Tibial artery (tissue), 4 donors: ENCODE measurements at regions not wholly inside any gene's neighbourhood (a gene's known extent, or its start where the extent isn't known, plus 50 kb on each side); places are given as distances from the start of the nearest gene placed in this dataset.
A peak's percentile ranks its signal among the peaks of the same experiment; 100 is the strongest.

ENCODE experiments used
- DNase-seq, 2 donors: peaks; one replicate each; pipeline ENCODE4 v3.0.0-alpha.2; 2019
- H3K27ac ChIP-seq, 2 donors: fragments of 200-600 bp; sonication (generic) in 1 of 2; 1 replicate in 1 of 2; 2 replicates in 1 of 2; pipeline ENCODE4 v1.5.1; 2018 to 2019; ENCODE audit warnings: mild to moderate bottlenecking in 1 of 2
- H3K27me3 ChIP-seq, 2 donors: fragments of 200-600 bp; sonication (generic) in 1 of 2; one replicate each; pipeline versions ENCODE4 v1.5.1 to v1.6.0; 2016 to 2019
- H3K36me3 ChIP-seq, 3 donors: fragments of 200-600 bp; sonication (generic) in 2 of 3; one replicate each; pipeline ENCODE4 v1.5.1; 2016 to 2019; ENCODE audit warnings: mild to moderate bottlenecking in 2 of 3
- H3K4me1 ChIP-seq, 4 donors: fragments of 200-600 bp; sonication (generic) in 2 of 4; 1 replicate in 3 of 4; 2 replicates in 1 of 4; pipeline ENCODE4 v1.5.1; 2016 to 2019
- H3K4me3 ChIP-seq, 2 donors: fragments of 200-600 bp; sonication (generic) in 1 of 2; 1 replicate in 1 of 2; 2 replicates in 1 of 2; pipeline ENCODE4 v1.5.1; 2018 to 2019; ENCODE audit warnings: mild to moderate bottlenecking in 2 of 2
- H3K9me3 ChIP-seq, 3 donors: fragments of 200-600 bp; sonication (generic) in 1 of 3; one replicate each; pipeline ENCODE4 v1.5.1; 2016 to 2019
- CTCF ChIP-seq, 2 experiments: fragments of 200-600 bp in 1 of 2; fragments of 450-650 bp in 1 of 2; IDR thresholded peaks; one replicate each; pipeline ENCODE4 v1.5.1; 2017 to 2019; ENCODE audit warnings: antibody characterized with exemption in 2 of 2, mild to moderate bottlenecking in 1 of 2, moderate library complexity in 1 of 2
- intact Hi-C: fragments of 100-400 bp; cut with DNase I; formaldehyde crosslinking; loops from one replicate; pipeline ENCODE4 v1.15.0; 2023; ENCODE audit warnings: low total_unique reads

- no peak for TF ChIP-seq CTCF (IDR thresholded peaks at IDR 0.05)
- intact Hi-C loops = loop anchor here (5.0 to 10.0 kb wide), 3 partner anchors 263 to 1413 kb away; partner anchors contain the start of gene CDYL
- H3K27me3 ChIP-seq = no peaks in the 10 kb centered on the region
- peak; percentile 58 to 89 for DNase-seq
- peak overlapping the region; percentile 66 to 67 for H3K27ac ChIP-seq
- no peaks in the 10 kb centered on the region for H3K36me3 ChIP-seq
- peak overlapping the region; percentile 27 to 39 for H3K4me3 ChIP-seq
- peaks cover 0 to 20% (median 16%) of the 10 kb centered on the region in 4 donors for H3K4me1 ChIP-seq
- no peaks in the 10 kb centered on the region for H3K9me3 ChIP-seq
Measured at GRCh38 chr6:4351520-4352321, 216.3 kb upstream of the ECI2 start.

GRCh38 chr6:4350567-4351519 lies 215.5 kb upstream of the ECI2 start:
- intact Hi-C loops = loop anchor here (5.0 to 10.0 kb wide), 3 partner anchors 264 to 1414 kb away; partner anchors contain the start of gene CDYL
- DNase-seq = no peak

GRCh38 chr6:4349931-4350330 lies 214.6 kb upstream of the ECI2 start:
- no peak overlapping the region for H3K27ac ChIP-seq
- no peak for TF ChIP-seq CTCF (IDR thresholded peaks at IDR 0.05)
- intact Hi-C loops = loop anchor here (5.0 to 10.0 kb wide), 3 partner anchors 265 to 1415 kb away; partner anchors contain the start of gene CDYL
- peaks cover 0 to 20% (median 16%) of the 10 kb centered on the region in 4 donors for H3K4me1 ChIP-seq
- H3K36me3 ChIP-seq = no peaks in the 10 kb centered on the region
- no peaks in the 10 kb centered on the region for H3K27me3 ChIP-seq
- no peaks in the 10 kb centered on the region for H3K9me3 ChIP-seq
- no peak for DNase-seq
- H3K4me3 ChIP-seq = no peak overlapping the region

More at GRCh38 chr6:4350567-4351519, 215.5 kb upstream of the ECI2 start:
- Histone ChIP-seq H3K27ac (peak overlapping the region in 1 of 2 donors; percentile 67), H3K4me3 (no peak overlapping the region), H3K4me1 (peaks cover 0 to 20% (median 16%) of the 10 kb centered on the region in 4 donors), H3K9me3 (no peaks in the 10 kb centered on the region), H3K36me3 (no peaks in the 10 kb centered on the region), H3K27me3 (no peaks in the 10 kb centered on the region)
- TF ChIP-seq CTCF (IDR thresholded peaks at IDR 0.05) = no peak

- Histone ChIP-seq H3K36me3 (no peaks in the 10 kb centered on the region), H3K27ac (no peak overlapping the region), H3K9me3 (no peaks in the 10 kb centered on the region), H3K27me3 (no peaks in the 10 kb centered on the region), H3K4me1 (peaks cover 0 to 20% (median 16%) of the 10 kb centered on the region in 4 donors), H3K4me3 (no peak overlapping the region)
- intact Hi-C loops = no loop called here
- no peak for TF ChIP-seq CTCF (IDR thresholded peaks at IDR 0.05)
- no peak for DNase-seq
Measured at GRCh38 chr6:4349323-4349722, 213.9 kb upstream of the ECI2 start.

GRCh38 chr6:4348462-4349112 lies 213.2 kb upstream of the ECI2 start:
- no peak for DNase-seq
- H3K36me3 ChIP-seq = no peaks in the 10 kb centered on the region
- intact Hi-C loops = no loop called here
- peaks cover 0 to 20% (median 16%) of the 10 kb centered on the region in 4 donors for H3K4me1 ChIP-seq
- H3K9me3 ChIP-seq = no peaks in the 10 kb centered on the region
- no peak overlapping the region for H3K4me3 ChIP-seq
- TF ChIP-seq CTCF (IDR thresholded peaks at IDR 0.05) = no peak
- H3K27ac ChIP-seq = no peak overlapping the region
- no peaks in the 10 kb centered on the region for H3K27me3 ChIP-seq
